HG02884 (cell line): ENCODE measurements at regions not wholly inside any gene's neighbourhood (a gene's known extent, or its start where the extent isn't known, plus 50 kb on each side); places are given as distances from the start of the nearest gene placed in this dataset.

Experiments
- ATAC-seq: cut with Tn5 transposase; IDR thresholded peaks from one replicate; pipeline ENCODE4 v1.9.1; 2021; ENCODE audit warnings: mild to moderate bottlenecking, moderate library complexity; ENCODE audit not compliant: unreplicated experiment

DNA sequence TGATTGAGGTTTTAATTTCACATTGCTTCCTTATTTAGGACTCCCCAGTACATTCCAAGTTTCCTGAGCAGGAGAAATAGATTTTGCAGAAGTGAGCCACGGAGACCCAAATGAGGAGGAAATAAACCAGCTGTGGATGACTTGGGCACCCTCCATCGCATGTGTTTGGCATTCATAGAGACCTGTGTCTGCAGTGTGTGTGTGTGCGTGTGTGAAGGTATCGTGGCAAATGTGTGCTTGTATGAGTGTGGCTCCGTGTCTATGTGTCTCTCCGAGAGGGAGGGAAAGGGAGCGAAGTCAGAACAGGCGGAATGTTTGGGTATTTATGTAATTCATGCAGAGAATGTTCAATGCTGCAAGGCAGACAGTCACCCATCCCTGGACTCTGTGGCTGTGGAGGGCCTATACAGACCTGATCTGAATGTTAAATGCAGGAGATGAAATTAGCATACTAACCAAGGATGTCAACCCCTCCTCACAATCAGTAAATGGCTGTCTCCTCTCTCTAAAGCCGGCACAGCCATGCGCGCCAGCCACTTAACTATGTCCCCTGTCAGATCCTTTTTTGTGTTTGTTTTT lies 186.0 kb upstream of the ZFHX3 start:
- ATAC-seq = no peak

GRCh38 chr16:73233329-73233765 lies 185.4 kb upstream of the ZFHX3 start:
- no peak for ATAC-seq

GRCh38 chr16:73232555-73233328 lies 184.8 kb upstream of the ZFHX3 start:
- ATAC-seq = no peak

DNA sequence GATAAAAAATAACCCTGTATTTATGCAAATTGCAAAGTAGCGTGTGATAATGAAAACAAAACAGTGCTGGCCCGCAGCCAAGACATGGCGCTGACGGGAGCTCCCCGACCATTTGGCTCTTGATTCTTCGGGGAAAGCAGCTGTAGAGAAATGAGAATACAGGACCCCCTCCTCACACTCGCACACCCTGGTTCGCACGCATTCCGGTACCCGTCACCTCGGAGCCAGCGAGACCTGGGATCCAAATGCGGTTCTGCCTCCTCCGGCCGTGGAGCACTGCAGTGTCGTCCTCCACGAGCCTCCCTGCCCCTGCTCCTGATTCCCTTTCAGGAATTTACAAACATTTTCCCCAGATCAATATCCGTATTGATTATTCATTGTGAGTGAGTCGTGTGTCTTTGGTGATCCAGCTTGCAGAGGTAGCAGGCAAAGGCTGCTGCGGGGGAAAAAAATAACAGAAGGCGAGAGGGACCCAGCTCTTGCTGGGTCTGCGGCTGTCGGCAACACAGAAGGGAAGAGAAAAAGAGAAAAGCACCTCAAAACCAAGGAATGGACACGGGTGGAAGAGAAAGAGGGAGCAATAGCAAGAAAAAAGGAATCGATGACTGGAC lies 184.1 kb upstream of the ZFHX3 start:
- no peak for ATAC-seq

GRCh38 chr16:73231379-73231778 lies 183.5 kb upstream of the ZFHX3 start:
- no peak for ATAC-seq

DNA sequence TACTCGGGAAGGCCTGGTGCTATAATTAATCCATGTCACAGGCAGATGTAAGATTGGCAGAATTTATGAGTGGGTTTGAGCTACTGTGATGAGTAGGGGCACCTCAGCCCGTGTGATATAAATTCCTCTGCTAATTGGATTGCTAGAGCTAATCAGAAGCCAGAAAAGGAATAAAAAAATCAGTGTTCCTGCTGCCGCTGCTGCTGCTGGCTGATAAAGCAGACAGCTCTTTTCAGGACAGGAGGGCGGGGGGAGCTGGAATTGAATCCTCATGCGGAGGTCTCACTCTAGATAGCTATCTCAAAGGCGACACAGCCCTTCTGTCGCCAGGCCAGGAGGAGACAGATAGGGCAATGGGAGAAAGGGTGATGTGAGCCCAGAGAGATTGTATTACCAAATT lies 182.7 kb upstream of the ZFHX3 start:
- no peak for ATAC-seq

GRCh38 chr16:73228649-73229048 lies 180.7 kb upstream of the ZFHX3 start:
- no peak for ATAC-seq

GRCh38 chr16:73226675-73227074 lies 178.7 kb upstream of the ZFHX3 start:
- no peak for ATAC-seq

- no peak for ATAC-seq
These were observed 178.1 kb upstream of the ZFHX3 start for GRCh38 chr16:73225983-73226382.

DNA sequence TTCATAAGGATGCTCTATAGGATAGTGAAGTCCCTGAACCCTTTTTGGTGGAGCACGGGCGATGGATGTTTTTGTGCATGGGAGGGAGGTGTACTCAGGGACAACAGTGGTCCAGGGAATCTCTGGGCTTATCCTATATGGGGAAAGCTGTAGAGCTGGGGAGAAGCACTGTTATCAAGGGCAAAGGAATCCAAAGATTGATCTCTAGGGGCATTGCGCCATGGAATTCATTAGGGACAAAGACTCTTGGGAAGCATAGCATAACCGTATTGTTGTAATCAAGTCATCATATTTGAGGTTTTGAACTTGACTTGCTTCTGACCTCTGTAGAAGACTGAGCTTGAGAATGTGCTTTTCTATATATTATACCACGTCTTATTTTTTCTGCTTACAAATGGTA lies 172.9 kb upstream of the ZFHX3 start:
- ATAC-seq = no peak

- ATAC-seq = no peak
These were observed 171.2 kb upstream of the ZFHX3 start for GRCh38 chr16:73219176-73219575.

- ATAC-seq = no peak
These were observed 169.7 kb upstream of the ZFHX3 start for GRCh38 chr16:73217654-73218053.

DNA sequence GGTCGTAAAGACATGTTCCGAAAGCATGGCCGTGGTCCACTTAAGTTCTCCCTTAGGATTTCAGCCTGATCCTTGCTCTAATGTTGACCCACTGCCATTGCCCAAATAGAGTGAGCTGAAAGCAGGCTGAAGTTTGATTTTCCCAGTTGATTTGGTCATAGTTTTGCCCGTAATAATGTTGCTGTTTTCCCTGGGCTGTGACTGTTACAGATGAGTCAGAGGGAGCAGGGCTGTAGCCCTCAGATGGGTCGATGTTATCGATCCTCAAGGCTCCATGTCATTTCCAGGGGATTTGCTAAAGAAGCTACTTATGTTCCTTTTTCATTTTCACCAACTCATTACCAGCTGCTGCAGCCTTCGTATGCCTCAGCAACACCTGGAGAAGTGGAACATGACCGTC lies 169.0 kb upstream of the ZFHX3 start:
- ATAC-seq = no peak

DNA sequence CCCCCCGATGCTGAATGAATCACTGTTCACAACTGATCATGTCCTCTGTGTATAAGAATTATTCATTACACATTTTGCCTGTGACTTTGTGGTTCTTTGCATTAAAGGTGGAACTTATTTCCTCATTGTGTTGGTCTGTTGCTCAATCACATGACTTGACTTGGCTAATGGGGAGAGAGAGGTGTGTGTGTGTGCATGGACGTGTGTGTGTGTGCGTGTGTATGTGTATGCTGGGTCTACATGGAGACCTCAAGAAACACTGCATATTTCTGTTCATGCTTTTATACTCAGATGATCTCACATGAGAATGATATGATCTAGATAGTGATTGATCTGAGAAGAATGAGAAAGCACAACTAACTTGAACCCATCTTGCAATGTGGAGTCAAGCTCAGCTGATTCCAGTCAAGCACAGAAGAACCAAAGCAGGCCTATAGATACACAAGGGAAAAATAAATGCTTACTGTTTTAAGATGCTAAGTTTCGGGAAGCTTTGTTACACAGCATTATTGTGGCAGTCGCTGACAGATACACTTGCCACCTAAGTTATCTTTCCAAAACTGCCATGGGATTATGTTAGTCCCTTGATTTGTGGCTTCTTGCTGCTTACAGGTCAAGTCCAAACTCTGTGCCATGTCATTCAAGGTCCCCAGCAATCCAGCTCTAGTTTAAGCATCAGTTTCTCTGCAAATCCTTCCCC lies 167.9 kb upstream of the ZFHX3 start:
- ATAC-seq = no peak

DNA sequence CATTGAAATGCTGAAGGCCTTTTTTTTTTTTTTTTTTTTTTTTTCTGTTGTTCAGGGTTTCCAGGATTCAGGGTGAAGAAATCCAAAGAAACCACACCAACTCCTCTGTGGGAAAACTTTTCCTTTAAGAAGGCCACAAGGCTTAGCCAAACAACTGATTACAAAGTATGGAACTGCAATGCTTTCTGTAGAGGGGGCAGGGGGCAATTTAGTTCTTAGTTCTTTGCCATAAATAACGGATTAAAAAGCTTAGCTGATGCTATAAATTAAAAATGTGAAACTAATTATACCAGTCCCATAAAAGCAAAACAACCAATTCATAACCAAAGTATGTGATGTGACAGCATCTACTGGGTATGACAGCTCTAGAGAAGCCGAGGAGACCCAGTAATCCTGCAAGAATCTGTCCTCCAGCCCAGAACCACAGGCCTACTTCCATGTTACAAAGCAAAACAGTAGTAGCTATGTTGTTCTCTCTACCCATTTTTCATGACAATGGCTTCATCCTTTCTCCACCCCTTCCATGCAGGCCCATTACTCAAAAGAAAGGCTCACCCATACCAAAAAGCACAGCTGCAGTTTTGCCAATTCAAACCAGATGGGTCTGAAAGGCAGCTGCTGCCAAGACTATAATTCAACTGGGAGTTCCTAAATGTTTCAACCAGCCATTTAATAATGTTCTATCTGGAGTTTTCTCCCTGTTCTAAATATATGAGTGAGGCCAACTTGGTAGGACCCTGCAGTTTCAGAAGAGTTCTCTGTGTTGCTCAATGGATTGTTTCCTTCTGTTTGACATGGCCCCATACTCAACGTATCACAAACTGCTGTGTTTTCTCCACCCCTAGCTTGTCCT lies 167.1 kb upstream of the ZFHX3 start:
- ATAC-seq = no peak

GRCh38 chr16:73213732-73214455 lies 166.0 kb upstream of the ZFHX3 start:
- no peak for ATAC-seq

DNA sequence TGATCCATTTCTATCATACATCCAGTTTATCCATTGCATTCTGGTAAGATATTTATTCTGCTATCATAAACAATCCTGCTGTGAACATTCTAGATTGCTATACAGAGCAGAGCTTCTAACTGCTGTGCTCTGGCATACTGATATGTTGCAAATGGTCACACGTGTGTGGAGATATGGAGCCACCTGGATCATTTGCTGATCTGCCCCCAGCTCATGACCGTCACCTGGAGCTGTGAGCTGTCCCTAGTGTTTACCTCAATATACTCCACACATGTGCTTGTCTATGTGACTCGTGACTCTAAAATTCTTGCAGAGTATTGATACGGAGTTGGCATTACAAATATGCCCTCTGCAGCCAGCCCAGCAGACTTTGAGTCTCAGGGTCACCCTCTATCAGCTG lies 164.5 kb upstream of the ZFHX3 start:
- ATAC-seq = no peak

- no peak for ATAC-seq
These were observed 162.8 kb upstream of the ZFHX3 start for GRCh38 chr16:73210686-73211085.

DNA sequence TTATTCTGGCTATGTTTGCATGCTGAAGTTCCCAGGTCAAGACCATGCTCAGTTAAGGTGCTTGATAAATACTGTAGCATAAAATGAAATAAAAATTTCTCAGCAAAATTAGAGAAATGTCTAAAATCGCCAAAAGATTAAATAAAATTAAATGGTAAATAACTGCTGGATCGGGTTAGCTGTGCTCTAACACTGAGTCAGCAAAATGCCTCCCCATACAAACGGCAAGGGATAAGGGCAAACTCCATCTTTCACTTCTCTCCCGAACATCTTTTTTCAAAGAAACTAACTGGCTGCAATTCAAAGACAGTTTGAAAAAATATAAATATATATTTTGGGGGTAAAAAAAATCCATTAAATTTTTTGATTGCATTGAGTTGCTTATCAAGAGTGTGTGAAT lies 162.2 kb upstream of the ZFHX3 start:
- no peak for ATAC-seq

DNA sequence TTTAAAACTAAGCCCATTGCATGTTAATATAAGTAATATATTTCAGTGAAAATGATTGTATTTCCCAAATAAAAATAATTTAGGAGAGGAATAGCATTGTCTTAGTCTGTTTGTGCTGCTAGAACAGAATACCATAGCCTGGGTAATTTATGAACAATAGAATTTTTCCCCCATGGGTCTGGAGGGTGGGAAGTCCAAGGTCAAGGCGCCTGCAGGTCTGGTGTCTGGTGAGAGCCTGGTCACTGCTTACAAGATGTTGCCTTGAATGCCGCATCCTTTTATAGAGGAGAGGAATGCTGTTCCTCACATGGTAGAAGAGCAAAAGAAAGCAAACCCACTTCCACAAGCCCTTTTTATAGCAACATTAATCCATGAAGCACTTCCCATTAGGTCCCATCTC lies 161.3 kb upstream of the ZFHX3 start:
- no peak for ATAC-seq
